Epithelial cell of prostate (primary cell): ENCODE measurements at regions not wholly inside any gene's neighbourhood (a gene's known extent, or its start where the extent isn't known, plus 50 kb on each side); places are given as distances from the start of the nearest gene placed in this dataset.
"Not testable (repeated sequence)": the region's sequence is repeated elsewhere in the genome, so short reads cannot be mapped to it uniquely, and the experiment has no call there.

Experiments used
- DNase-seq: peaks from one replicate; pipeline ENCODE4 v3.0.0-alpha.2; 2011; ENCODE audit warnings: low read depth, low spot score
- H3K27ac ChIP-seq: fragments of 450-650 bp; 2 replicates; pipeline ENCODE4 v1.5.1; 2017; ENCODE audit warnings: mild to moderate bottlenecking

DNA sequence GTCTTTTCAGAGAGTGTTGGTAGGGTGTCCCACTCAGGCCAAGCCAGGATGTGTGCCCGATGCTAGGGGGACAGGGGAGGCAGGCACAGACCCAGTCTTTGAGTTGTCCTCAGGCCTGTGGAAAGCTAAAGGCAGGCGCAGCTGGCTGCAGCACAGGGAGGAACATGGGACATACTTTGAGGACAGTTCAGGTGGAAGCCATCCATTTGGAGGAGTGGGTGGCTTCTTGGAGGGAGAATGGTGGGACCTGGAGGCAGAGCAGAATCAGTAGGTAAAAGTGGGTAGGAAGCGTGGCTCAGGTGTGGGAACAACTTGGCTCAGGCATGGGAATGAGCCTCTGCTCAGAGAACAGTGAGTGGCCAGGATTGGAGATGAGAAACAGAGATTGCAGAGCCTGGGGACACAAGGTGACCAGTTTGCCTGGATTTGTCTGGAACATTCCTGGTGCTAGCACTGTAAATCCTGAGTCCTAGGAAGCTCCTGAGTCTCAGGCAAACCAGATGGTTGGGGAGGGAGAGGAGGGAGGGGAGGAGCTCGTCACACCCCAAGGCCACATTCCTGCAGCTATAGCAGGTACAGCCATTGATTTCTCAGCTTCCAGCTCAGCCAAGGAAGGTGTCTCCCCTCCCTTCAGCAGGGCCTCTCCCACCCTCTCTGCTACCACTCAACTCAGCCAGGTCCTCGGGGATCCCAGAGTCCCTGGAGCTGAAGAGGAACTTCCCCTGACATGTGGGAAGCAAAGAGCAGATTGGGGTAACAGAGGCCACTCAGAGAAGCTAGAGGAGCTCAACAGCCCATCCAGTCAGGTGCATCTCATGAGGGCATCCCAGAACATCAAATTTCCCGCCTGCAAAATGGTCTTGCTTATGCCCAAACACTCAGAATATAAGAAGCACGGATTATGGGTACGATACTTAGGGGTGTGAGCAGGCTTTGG is 65.2 kb upstream of the TINAGL1 start:
- H3K27ac ChIP-seq = peak overlapping the region; percentile 31
- no peak for DNase-seq

DNA sequence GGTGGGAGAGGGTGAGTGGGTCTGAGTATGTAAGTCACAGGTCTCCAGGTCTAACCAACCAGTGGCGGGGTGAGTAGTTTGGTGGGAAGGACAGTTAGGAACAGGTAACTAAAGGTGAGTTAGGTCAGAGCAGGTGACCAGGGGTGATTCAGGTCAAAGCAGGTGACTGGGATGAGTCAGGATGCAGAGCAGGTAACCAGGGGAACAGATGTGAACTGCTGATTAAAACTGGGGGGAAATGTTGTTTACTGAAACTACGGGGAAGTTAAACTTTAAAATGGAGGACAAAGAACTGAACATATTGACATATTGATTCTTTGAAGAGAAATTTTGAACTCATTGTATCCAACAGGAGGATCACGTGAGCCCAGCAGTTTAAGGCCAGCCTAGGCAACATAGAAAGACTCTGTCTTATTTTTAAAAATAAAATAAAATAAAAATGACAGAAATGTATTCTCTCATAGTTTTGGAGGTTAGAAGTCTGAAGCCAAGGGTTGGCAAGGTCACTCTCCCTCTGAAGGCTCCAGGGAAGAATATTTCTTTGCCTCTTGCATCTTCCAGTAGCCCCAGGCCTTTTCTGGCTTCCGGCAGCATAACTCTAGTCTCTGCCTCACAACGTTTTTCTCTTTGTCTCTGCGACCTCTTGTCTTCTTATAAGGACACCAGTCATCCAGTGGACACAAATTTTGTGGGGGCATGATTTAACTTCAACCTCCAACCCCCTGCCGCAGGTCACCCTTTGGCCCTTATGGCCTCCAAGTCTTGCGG is 64.3 kb upstream of the TINAGL1 start:
- no peak for DNase-seq
- peak overlapping the region; percentile 31 for H3K27ac ChIP-seq

DNA sequence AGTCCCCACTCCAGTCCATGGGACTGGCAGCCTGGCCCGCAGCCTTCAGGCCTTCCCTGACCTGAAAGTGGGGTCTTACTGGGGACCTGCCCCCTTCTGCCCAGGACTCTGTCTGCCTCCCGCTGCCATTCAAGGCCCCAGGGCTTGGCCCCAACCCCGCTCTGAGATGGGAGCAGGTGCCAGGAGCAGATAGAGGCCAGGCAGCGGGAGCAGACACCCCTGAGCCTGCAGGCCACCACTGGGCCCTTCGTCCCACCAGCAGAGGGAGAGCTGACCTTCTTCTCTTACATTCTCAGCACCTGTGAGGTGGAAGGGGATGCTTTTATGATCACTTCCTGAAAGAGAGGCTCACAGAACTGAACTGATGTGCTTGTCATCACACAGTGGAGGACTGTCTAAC is 62.2 kb upstream of the TINAGL1 start:
- no peak for DNase-seq
- no peak overlapping the region for H3K27ac ChIP-seq

DNA sequence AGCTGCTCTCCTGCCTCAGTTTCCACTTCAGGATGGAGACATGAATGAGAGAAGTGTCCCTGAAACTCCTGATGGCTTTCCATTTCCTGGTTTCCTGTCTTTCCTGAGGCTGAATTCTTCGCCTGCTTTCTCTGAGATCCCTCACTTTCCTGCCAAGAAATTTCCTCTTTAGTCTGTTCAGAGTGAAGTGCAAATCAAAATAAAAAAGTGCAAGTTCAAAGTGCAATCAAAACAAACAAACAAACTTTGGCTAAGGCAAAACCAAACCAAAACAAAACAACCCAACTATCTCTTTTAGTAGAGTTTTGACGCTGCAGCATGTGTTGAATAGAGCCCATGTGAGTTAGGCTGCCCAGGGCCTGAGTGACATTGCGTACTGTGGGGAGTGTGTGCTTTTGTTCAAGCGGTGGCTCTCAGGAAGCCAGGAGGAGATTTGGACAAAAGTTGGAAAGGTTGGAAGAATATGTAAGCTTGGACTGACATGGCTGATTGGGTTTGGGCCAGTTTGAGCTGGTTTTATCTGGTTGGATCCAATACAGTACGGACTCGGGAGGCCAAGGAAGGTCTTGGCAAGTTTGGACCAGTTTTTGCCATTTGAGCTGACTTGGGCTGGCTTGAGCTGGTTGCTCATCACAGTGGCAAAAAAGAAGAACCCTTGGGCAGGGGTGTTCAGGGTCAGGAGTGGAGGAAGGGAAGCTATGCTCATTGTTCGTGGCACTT is 61.1 kb upstream of the TINAGL1 start:
- no peak for DNase-seq
- no peak overlapping the region for H3K27ac ChIP-seq

DNA sequence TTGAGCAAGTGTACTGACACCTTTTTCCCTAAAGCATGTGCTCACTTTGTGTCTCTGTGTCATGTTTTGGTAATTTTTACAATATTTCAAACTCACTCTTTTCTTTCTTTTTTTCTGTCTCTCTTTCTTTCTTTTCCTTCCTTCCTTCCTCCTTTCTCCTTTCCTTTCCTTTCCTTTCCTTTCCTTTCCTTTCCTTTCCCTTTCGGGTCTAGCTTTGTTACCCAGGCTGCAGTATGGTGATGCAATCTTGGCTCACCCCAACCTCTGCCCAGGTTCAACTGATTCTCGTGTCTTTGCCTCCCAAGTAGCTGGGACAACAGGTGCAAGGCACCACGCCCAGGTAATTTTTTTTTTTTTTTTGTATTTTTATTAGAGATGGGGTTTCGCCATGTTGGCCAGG is 60.4 kb upstream of the TINAGL1 start:
- DNase-seq = no peak
- no peak overlapping the region for H3K27ac ChIP-seq

DNA sequence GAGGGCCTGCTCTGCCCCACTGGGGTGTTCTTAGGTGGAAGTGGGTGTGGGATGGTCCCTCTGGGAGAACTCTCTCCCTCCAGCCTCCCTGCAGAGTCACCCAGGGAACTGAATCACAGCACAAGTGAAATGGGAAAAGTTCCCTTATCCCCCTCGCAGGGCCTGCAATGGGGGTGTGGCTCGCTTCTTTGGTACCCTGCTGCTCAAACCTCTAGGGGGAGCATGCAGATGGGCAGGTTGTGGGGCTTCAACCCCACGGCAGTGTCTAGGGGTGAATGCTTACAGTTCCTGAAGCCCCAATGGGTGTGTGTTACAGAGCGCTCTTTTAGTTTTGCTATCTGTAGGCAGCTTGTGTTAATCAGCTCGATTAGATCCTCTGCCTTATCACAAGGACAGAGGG is 59.0 kb upstream of the TINAGL1 start:
- no peak overlapping the region for H3K27ac ChIP-seq
- no peak for DNase-seq

DNA sequence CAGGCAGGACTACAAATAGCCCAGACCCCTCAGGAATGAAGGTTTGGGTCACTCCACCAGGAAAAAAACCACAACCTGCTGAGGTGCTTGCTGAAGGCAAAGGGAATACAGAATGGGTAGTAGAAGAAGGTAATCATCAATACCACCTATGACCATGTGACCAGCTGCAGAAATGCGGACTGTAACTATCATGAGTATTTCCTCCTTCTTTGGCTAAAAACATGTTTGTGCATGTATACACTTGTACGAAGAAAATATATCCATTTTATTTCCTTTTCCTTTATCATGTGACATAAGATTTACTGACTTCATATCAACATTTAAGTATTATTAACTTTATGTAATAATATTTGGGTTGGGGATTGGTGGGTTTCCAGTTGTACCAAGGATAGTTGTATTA is 58.3 kb upstream of the TINAGL1 start:
- H3K27ac ChIP-seq, DNase-seq: not testable (repeated sequence)

DNA sequence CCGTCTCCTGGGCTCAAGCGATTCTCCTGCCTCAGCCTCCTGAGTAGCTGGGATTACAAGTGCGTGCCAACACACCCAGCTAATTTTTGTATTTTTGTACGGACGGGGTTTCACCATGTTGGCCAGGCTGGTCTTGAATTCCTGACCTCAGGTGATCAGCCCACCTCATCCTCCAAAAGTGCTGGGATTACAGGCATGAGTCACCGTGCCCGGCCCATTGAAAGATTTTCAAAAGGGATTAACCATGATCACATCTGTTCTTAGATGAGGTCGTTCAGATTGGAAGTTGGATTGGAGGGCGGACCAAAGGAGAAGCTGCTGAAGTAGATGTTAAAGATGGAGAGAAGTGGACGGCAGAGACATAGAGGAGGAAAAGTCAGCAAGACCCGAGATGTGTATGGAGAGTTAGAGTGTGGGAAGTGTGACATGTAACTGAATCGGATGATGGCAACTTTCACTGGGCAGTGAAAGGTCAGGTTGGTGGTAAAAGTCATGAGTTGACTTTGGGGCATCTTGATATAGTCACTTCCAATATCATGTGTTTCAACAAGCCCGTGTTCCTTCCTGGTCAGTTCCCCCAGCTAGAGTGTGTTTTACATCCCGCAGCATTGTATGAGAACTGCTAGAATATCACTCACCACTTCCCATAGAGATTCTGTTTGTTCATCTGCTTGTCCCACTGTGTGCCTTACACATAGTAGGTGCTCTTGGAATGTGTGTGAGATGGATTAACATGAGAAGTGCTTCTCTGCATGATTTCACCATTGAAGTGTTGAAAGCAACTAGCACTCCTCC is 54.4 kb upstream of the TINAGL1 start:
- no peak for DNase-seq
- no peak overlapping the region for H3K27ac ChIP-seq

DNA sequence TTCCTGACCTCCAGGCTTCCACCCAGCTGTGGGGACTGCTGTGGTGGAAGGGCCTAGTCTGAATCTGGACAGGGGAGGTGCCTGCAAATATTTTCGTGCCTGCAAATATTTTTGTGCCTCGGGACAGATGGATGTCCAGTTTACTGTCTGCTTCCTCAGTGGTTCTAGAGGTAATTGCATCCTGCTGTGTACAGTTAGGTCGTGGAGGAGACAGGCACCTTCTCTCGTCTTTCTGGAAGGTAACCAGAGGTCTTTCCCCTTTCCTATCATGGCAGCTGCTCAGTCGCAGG is 53.8 kb upstream of the TINAGL1 start:
- H3K27ac ChIP-seq = no peak overlapping the region
- DNase-seq = no peak

DNA sequence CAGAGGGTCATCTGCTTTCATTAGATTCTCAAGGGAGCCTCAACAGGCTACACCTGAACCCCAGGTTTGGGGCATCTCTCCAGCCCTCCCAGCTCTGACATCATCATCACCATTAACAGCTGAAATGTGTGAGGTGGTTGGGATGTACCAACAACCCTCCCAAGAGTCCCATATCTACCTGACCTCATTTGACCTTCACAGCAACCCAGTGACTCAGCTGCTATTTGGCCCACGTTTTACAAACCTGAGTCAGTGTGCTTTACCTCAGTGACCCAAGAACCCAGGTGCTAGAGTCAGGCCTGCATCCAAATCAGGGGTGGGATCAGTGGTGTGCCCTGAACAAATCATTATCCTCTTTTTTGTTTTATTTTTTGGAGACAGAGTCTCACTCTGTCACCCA is 53.3 kb upstream of the TINAGL1 start:
- DNase-seq = peak; percentile 52
- peak overlapping the region; percentile 18 for H3K27ac ChIP-seq

DNA sequence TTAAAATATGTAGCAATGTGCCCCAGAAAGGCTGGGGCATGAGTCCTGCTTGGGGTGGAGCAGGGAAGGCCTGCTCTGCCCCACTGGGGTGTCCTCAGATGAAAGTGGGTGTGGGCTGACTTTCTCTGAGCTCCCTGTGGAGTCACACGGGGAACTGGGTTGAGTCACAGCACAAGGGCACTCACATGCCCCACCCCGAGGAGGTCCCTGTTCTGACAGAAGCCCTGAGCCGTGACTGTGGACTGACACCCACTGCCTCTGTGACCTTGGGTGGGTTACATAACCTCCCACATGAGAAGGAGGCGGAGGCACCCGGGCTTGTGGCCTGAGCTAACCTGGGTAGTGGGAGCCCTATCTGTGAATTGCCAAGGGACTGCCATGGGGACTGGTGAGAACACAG is 52.5 kb upstream of the TINAGL1 start:
- H3K27ac ChIP-seq = peak overlapping the region; percentile 18
- DNase-seq = no peak

DNA sequence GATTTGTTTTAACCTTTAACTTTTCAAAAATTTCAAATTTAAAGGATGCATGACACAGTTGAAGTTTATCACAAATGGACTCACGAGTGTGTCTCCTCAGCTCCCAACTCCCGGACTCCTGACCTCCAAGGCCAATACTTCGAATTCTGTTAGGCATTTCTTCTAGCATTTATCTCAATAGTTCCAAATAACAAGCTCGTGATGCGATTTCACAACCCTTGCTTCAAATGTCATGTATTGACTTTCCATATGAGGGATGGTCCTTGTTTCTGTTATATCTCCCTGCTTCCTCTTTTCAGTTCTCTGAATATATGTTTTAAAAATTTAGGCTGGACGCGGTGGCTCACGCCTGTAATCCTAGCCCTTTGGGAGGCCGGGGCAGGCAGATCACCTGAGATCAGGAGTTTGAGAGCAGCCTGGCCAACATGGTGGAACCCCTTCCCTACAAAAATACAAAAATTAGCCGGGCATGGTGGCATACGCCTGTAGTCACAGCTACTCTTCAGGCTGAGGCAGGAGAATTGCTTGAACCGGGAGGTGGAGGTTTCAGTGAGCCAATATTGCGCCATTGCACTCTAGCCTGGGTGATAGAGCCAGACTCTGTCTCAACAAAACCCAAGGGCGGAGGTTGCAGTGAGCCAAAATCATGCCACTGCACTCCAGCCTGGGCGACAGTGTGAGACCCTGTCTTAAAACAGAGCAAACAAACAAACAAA is 52.0 kb upstream of the TINAGL1 start:
- no peak for DNase-seq
- peak overlapping the region; percentile 18 for H3K27ac ChIP-seq
